ENCODE measurements at regions not wholly inside any gene's neighbourhood (a gene's known extent, or its start where the extent isn't known, plus 50 kb on each side); places are given as distances from the start of the nearest gene placed in this dataset.

GRCh38 chr2:222055328-222055727 lies 243.5 kb downstream of the PAX3 start (continued):
- no peak for TF ChIP-seq FLYWCH1 (CRISPR knock-in tag; IDR thresholded peaks at IDR 0.05)
- TF ChIP-seq E2F2 (CRISPR knock-in tag; IDR thresholded peaks at IDR 0.05; ENCODE audit: borderline replicate concordance): no peak
- TF ChIP-seq ZNF615 (CRISPR knock-in tag; IDR thresholded peaks at IDR 0.05; ENCODE audit: borderline replicate concordance): no peak
- TF ChIP-seq MYNN (CRISPR knock-in tag; IDR thresholded peaks at IDR 0.05; ENCODE audit: low read depth): no peak

- Histone ChIP-seq H3K27ac (ENCODE audit: extremely low read length, insufficient read depth, low read length) (no peak overlapping the region), H4K20me1 (ENCODE audit: insufficient read depth, low read length) (no peaks in the 10 kb centered on the region), H3K4me1 (ENCODE audit: insufficient read depth, low read length) (no peaks in the 10 kb centered on the region), H3K79me2 (ENCODE audit: insufficient read depth, low read length) (no peaks in the 10 kb centered on the region), H2AFZ (ENCODE audit: low read length) (no peak overlapping the region), H3K4me3 (replicated peaks in 1 of 3; ENCODE audit: insufficient read depth in 1 of 3, low read depth in 2 of 3, low read length in 3 of 3) (no peak overlapping the region), H3K9ac (ENCODE audit: insufficient read depth, low read depth, low read length) (no peak overlapping the region), H3K4me2 (ENCODE audit: low read depth, low read length) (no peak overlapping the region), H3K36me3 (replicated peaks in 1 of 2; ENCODE audit: control insufficient read depth in 1 of 2, insufficient read depth in 2 of 2, low read length in 2 of 2) (no peaks in the 10 kb centered on the region), H3K27me3 (ENCODE audit: control insufficient read depth in 1 of 2, insufficient read depth in 2 of 2, low read length in 2 of 2) (peaks cover 0 to 10% of the 10 kb centered on the region in 2 experiments; a peak in 2 of 5 replicates), H3K9me3 (ENCODE audit: low read length) (no peaks in the 10 kb centered on the region)
- TF ChIP-seq ATF4 (CRISPR knock-in tag; IDR thresholded peaks at IDR 0.05) (no peak), MAZ (IDR thresholded peaks at IDR 0.05; ENCODE audit: borderline replicate concordance, low read depth, low read length) (no peak), MAZ (CRISPR knock-in tag; IDR thresholded peaks at IDR 0.05; ENCODE audit: low read depth) (no peak), NR2F6 (IDR thresholded peaks at IDR 0.05) (no peak), NR2F6 (CRISPR knock-in tag; IDR thresholded peaks at IDR 0.05) (no peak), KLF15 (CRISPR knock-in tag; IDR thresholded peaks at IDR 0.05; ENCODE audit: borderline replicate concordance) (no peak), ZBTB8A (CRISPR knock-in tag; IDR thresholded peaks at IDR 0.05; ENCODE audit: borderline replicate concordance, low read depth) (no peak)
- WGBS (ENCODE audit: low lambda C conversion rate): 1% methylated on average over 3 of the region's 3 CpGs
- no peak for DNase-seq (ENCODE audit: low spot score)
- ATAC-seq: no peak
- POLR2A ChIA-PET: no interaction called here
- in situ Hi-C loops (cut with HindIII; ENCODE audit: extremely low pct_ligation_motif_present, low pct_unique_long_range_greater_than_20kb) (loop anchor here (5.0 kb wide), 1 partner anchor 507 kb away; no protein-coding TSS in a partner anchor), intact Hi-C loops (cut with micrococcal nuclease; ENCODE audit: unreplicated experiment) (no loop called here)
- FAIRE-seq: no peak
- CTCF ChIA-PET (ENCODE audit: low intra/inter-chr PET ratio, low total read pairs): no interaction called here
- BruUV-seq (replicated peaks): no TSS peak
These were observed 244.0 kb downstream of the PAX3 start for GRCh38 chr2:222054813-222055212.

All from HepG2 (cell line).